Calu3 (cell line): ENCODE measurements at regions not wholly inside any gene's neighbourhood (a gene's known extent, or its start where the extent isn't known, plus 50 kb on each side); places are given as distances from the start of the nearest gene placed in this dataset.

Experiments used
- BruUV-seq: library from RNA; stranded (reverse); fragments of 400-500 nt; replicated peaks from 2 replicates; lab custom pipeline; 2021; lab: Mats Ljungman, UMichigan
- CTCF ChIA-PET: fragments of 300-600 bp; sonication (Branson Sonifier 250); formaldehyde crosslinking; loops from one replicate; lab custom pipeline; 2022; ENCODE audit warnings: antibody characterized with exemption; lab: Charles Lee
- DNase-seq: peaks from one replicate; pipeline ENCODE4 v3.0.0; 2022
- H3K27ac Mint-ChIP-seq: one replicate; pipeline ENCODE4 v1.8.0; 2022; ENCODE audit warnings: mixed read lengths; ENCODE audit not compliant: unreplicated experiment
- H3K27me3 Mint-ChIP-seq: one replicate; pipeline ENCODE4 v1.8.0; 2022; ENCODE audit warnings: mixed read lengths; ENCODE audit not compliant: unreplicated experiment
- H3K36me3 Mint-ChIP-seq: one replicate; pipeline ENCODE4 v1.8.0; 2022; ENCODE audit warnings: mild to moderate bottlenecking, moderate library complexity, mixed read lengths; ENCODE audit not compliant: insufficient read depth, unreplicated experiment
- H3K4me1 Mint-ChIP-seq: one replicate; pipeline ENCODE4 v1.8.0; 2022; ENCODE audit warnings: mild to moderate bottlenecking, low read depth, mixed read lengths; ENCODE audit not compliant: unreplicated experiment
- H3K4me3 Mint-ChIP-seq: one replicate; pipeline ENCODE4 v1.8.0; 2022; ENCODE audit warnings: mild to moderate bottlenecking, low read depth, moderate library complexity, mixed read lengths; ENCODE audit not compliant: unreplicated experiment
- H3K9me3 Mint-ChIP-seq: one replicate; pipeline ENCODE4 v1.8.0; 2022; ENCODE audit warnings: low read depth, mixed read lengths; ENCODE audit not compliant: unreplicated experiment
- CTCF ChIP-seq: fragments of 200-600 bp; IDR thresholded peaks from one replicate; pipeline ENCODE4 v1.8.0; 2022; ENCODE audit warnings: antibody characterized with exemption; ENCODE audit not compliant: unreplicated experiment
- intact Hi-C: fragments of 100-400 bp; cut with micrococcal nuclease; formaldehyde crosslinking; loops from one replicate; pipeline ENCODE4 v1.10.0; 2022; ENCODE audit not compliant: unreplicated experiment

- Mint-ChIP-seq H3K9me3 (peaks cover 5% of the 10 kb centered on the region), H3K36me3 (no peaks in the 10 kb centered on the region), H3K27ac (no peak overlapping the region), H3K4me3 (no peak overlapping the region), H3K27me3 (peaks cover 15% of the 10 kb centered on the region), H3K4me1 (peaks cover 25% of the 10 kb centered on the region)
- CTCF ChIA-PET = no interaction called here
- no peak for TF ChIP-seq CTCF
- DNase-seq = no peak
- BruUV-seq = no TSS peak
- intact Hi-C loops = no loop called here
Measured at GRCh38 chr20:57894522-57894921, 184.7 kb upstream of the PMEPA1 start.

GRCh38 chr20:57894096-57894495 lies 184.3 kb upstream of the PMEPA1 start:
- H3K4me3 Mint-ChIP-seq = no peak overlapping the region
- DNase-seq = no peak
- H3K9me3 Mint-ChIP-seq = peaks cover 2% of the 10 kb centered on the region
- no TSS peak for BruUV-seq
- H3K36me3 Mint-ChIP-seq = no peaks in the 10 kb centered on the region
- intact Hi-C loops = no loop called here
- no peak overlapping the region for H3K27ac Mint-ChIP-seq
- peaks cover 15% of the 10 kb centered on the region for H3K27me3 Mint-ChIP-seq
- CTCF ChIA-PET = no interaction called here
- peaks cover 20% of the 10 kb centered on the region for H3K4me1 Mint-ChIP-seq
- TF ChIP-seq CTCF = no peak

- intact Hi-C loops = no loop called here
- H3K4me3 Mint-ChIP-seq = no peak overlapping the region
- no TSS peak for BruUV-seq
- peaks cover 15% of the 10 kb centered on the region for H3K27me3 Mint-ChIP-seq
- H3K4me1 Mint-ChIP-seq = peaks cover 20% of the 10 kb centered on the region
- DNase-seq = no peak
- CTCF ChIA-PET = no interaction called here
- no peak overlapping the region for H3K27ac Mint-ChIP-seq
- no peaks in the 10 kb centered on the region for H3K36me3 Mint-ChIP-seq
- no peak for TF ChIP-seq CTCF
- H3K9me3 Mint-ChIP-seq = peaks cover 2% of the 10 kb centered on the region
Measured at GRCh38 chr20:57893366-57893999, 183.7 kb upstream of the PMEPA1 start.

- H3K9me3 Mint-ChIP-seq = peaks cover 7% of the 10 kb centered on the region
Measured at GRCh38 chr20:57892471-57892870, 182.7 kb upstream of the PMEPA1 start.

More at GRCh38 chr20:57892471-57892870, 182.7 kb upstream of the PMEPA1 start:
- TF ChIP-seq CTCF = no peak
- Mint-ChIP-seq H3K36me3 (no peaks in the 10 kb centered on the region), H3K4me3 (no peak overlapping the region), H3K4me1 (peaks cover 22% of the 10 kb centered on the region), H3K27me3 (peaks cover 15% of the 10 kb centered on the region), H3K27ac (no peak overlapping the region)
- no peak for DNase-seq
- BruUV-seq = no TSS peak
- intact Hi-C loops = no loop called here
- CTCF ChIA-PET = interaction anchor here (0.8 to 1.4 kb wide), 2 partner anchors 10 to 13 kb away, joined by 3 to 4 read pairs; no protein-coding TSS in a partner anchor
